HepG2 (cell line): ENCODE measurements at regions not wholly inside any gene's neighbourhood (a gene's known extent, or its start where the extent isn't known, plus 50 kb on each side); places are given as distances from the start of the nearest gene placed in this dataset.

Experiments used
- ATAC-seq: fragments of 200-7000 bp; cut with Tn5 transposase; 3 replicates; pipeline ENCODE4 v1.9.1; 2020; ENCODE audit warnings: mild to moderate bottlenecking, moderate library complexity
- BruUV-seq: library from RNA; stranded (reverse); fragments of 400-500 nt; replicated peaks from 2 replicates; lab custom pipeline; 2021; lab: Mats Ljungman, UMichigan
- CTCF ChIA-PET: fragments of 300-600 bp; formaldehyde crosslinking; extraction: SDS; loops from one replicate; lab custom pipeline; 2021; ENCODE audit warnings: low total read pairs, inconsistent platforms, low intra/inter-chr PET ratio; lab: Yijun Ruan, JAX
- POLR2A ChIA-PET: fragments of 350-600 bp; sonication (Branson Sonifier 250); formaldehyde crosslinking; loops from one replicate; lab custom pipeline; 2020; ENCODE audit warnings: antibody characterized with exemption, inconsistent platforms; lab: Yijun Ruan, JAX
- DNase-seq: peaks from one replicate; pipeline ENCODE4 v3.0.0-alpha.2; 2015; ENCODE audit warnings: low spot score
- FAIRE-seq: peaks from 3 replicates; lab custom pipeline; 2011; peaks lifted over from hg19 to GRCh38; lab: Jason Lieb, UNC
- H2AFZ ChIP-seq: one replicate; pipeline ENCODE4 v1.6.1; 2011; ENCODE audit warnings: low read length, inconsistent platforms
- H3K27ac ChIP-seq: fragments of 300-600 bp; 3 replicates; pipeline ENCODE4 v1.8.0; 2011; ENCODE audit warnings: mixed run types, mild to moderate bottlenecking, mixed read lengths, low read length, inconsistent platforms; ENCODE audit not compliant: insufficient read depth; ENCODE audit errors: extremely low read length
- H3K27me3 ChIP-seq, 2 experiments: fragments of 200-600 bp in 1 of 2; 2 replicates in 1 of 2; 3 replicates in 1 of 2; pipeline versions ENCODE4 v1.6.0 to v1.8.0; 2011; ENCODE audit warnings: low read length in 2 of 2, mild to moderate bottlenecking in 2 of 2, moderate library complexity in 2 of 2, inconsistent platforms in 1 of 2; ENCODE audit not compliant: insufficient read depth in 2 of 2, control insufficient read depth in 1 of 2
- H3K36me3 ChIP-seq, 2 experiments: fragments of 200-600 bp in 1 of 2; replicated peaks in 1 of 2; 2 replicates in 1 of 2; 3 replicates in 1 of 2; pipeline versions ENCODE4 v1.5.1 to v1.8.0; 2011; ENCODE audit warnings: low read length in 2 of 2, inconsistent platforms in 1 of 2; ENCODE audit not compliant: insufficient read depth in 2 of 2, control insufficient read depth in 1 of 2
- H3K4me1 ChIP-seq: 2 replicates; pipeline ENCODE4 v1.5.1; 2012; ENCODE audit warnings: low read length, inconsistent platforms; ENCODE audit not compliant: insufficient read depth
- H3K4me2 ChIP-seq: 2 replicates; pipeline ENCODE4 v1.6.0; 2011; ENCODE audit warnings: low read depth, low read length, inconsistent platforms
- H3K4me3 ChIP-seq, 3 experiments: fragments of 200-600 bp in 1 of 3; sonication (generic), shearing (Covaris generic) in 1 of 3; replicated peaks in 1 of 3; 2 replicates each; pipeline ENCODE4 v1.5.1; 2011 to 2016; ENCODE audit warnings: low read length in 3 of 3, inconsistent platforms in 2 of 3, low read depth in 2 of 3, mild to moderate bottlenecking in 2 of 3, control low read depth in 1 of 3, mixed read lengths in 1 of 3; ENCODE audit not compliant: insufficient read depth in 1 of 3
- H3K79me2 ChIP-seq: one replicate; pipeline ENCODE4 v1.6.1; 2011; ENCODE audit warnings: low read length, inconsistent platforms; ENCODE audit not compliant: insufficient read depth
- H3K9ac ChIP-seq: 2 replicates; pipeline ENCODE4 v1.6.0; 2011; ENCODE audit warnings: mild to moderate bottlenecking, low read depth, low read length, inconsistent platforms; ENCODE audit not compliant: insufficient read depth
- H3K9me3 ChIP-seq: 2 replicates; pipeline ENCODE4 v1.5.1; 2012; ENCODE audit warnings: mild to moderate bottlenecking, low read length
- H4K20me1 ChIP-seq: 2 replicates; pipeline ENCODE4 v1.6.0; 2011; ENCODE audit warnings: inconsistent platforms, mild to moderate bottlenecking, low read length, moderate library complexity; ENCODE audit not compliant: insufficient read depth
- BCL6 ChIP-seq: IDR thresholded peaks from 2 replicates; pipeline ENCODE4 v1.6.1; 2016; ENCODE audit warnings: missing genetic modification reagents, missing compliant biosample characterization
- CBX5 ChIP-seq: sonication (generic); formaldehyde crosslinking; IDR thresholded peaks from 2 replicates; pipeline ENCODE4 v1.4.0; 2020; ENCODE audit warnings: missing genetic modification reagents, borderline replicate concordance
- ERF ChIP-seq: IDR thresholded peaks from 2 replicates; pipeline ENCODE4 v1.6.1; 2018; ENCODE audit warnings: missing biosample characterization, missing genetic modification reagents
- MAZ ChIP-seq, 2 experiments: sonication (generic) in 1 of 2; formaldehyde crosslinking in 1 of 2; IDR thresholded peaks; 2 replicates each; pipeline versions ENCODE4 v1.5.0 to v1.6.1; 2012 to 2020; ENCODE audit warnings: low read depth in 2 of 2, mild to moderate bottlenecking in 2 of 2, borderline replicate concordance in 1 of 2, improper control_type of control experiment in 1 of 2, low read length in 1 of 2, missing genetic modification reagents in 1 of 2, moderate library complexity in 1 of 2
- MYPOP ChIP-seq: sonication (generic); formaldehyde crosslinking; IDR thresholded peaks from 2 replicates; pipeline ENCODE4 v1.8.1; 2023; ENCODE audit warnings: mild to moderate bottlenecking, moderate library complexity, missing genetic modification reagents
- XBP1 ChIP-seq: sonication (generic); formaldehyde crosslinking; IDR thresholded peaks from 2 replicates; pipeline ENCODE4 v1.5.0; 2020; ENCODE audit warnings: missing genetic modification reagents
- ZNF274 ChIP-seq: sonication (generic); formaldehyde crosslinking; IDR thresholded peaks from 2 replicates; pipeline ENCODE4 v1.5.1; 2020; ENCODE audit warnings: mild to moderate bottlenecking, missing genetic modification reagents
- ZNF33A ChIP-seq: sonication (generic); formaldehyde crosslinking; IDR thresholded peaks from 2 replicates; pipeline ENCODE4 v1.5.1; 2020; ENCODE audit warnings: missing genetic modification reagents, mild to moderate bottlenecking, moderate library complexity, borderline replicate concordance
- ZNF572 ChIP-seq: sonication (generic); formaldehyde crosslinking; IDR thresholded peaks from 2 replicates; pipeline ENCODE4 v1.5.1; 2020; ENCODE audit warnings: mild to moderate bottlenecking, missing genetic modification reagents
- ZNF580 ChIP-seq: IDR thresholded peaks from 2 replicates; pipeline ENCODE4 v1.6.1; 2016; ENCODE audit warnings: low read depth, borderline replicate concordance
- WGBS: methylation state at CpG from one replicate; pipeline ENCODE4 v1.1.6; 2017; ENCODE audit warnings: low lambda C conversion rate; 5-methylcytosine and 5-hydroxymethylcytosine counted together
- in situ Hi-C: cut with HindIII; loops from 2 replicates; pipeline ENCODE4 v1.10.0; 2017; ENCODE audit warnings: low pct_unique_long_range_greater_than_20kb; ENCODE audit not compliant: extremely low pct_ligation_motif_present
- intact Hi-C: fragments of 100-400 bp; cut with micrococcal nuclease; formaldehyde crosslinking; loops from one replicate; pipeline ENCODE4 v1.10.0; 2022; ENCODE audit not compliant: unreplicated experiment

- 25% methylated on average over 4 of the region's 4 CpGs for WGBS
- FAIRE-seq, result no peak
- TF ChIP-seq MAZ (IDR thresholded peaks at IDR 0.05; ENCODE audit: borderline replicate concordance, low read depth, low read length), result no peak
- no peak for TF ChIP-seq MAZ (CRISPR knock-in tag; IDR thresholded peaks at IDR 0.05; ENCODE audit: low read depth)
- TF ChIP-seq MYPOP, result no peak
- TF ChIP-seq ZNF580, result no peak
- TF ChIP-seq, all 625 proteins: peak for 0
- intact Hi-C loops (no loop called here), in situ Hi-C loops (no loop called here)
- no peak overlapping the region for H3K9ac ChIP-seq
- H3K27ac ChIP-seq, result no peak overlapping the region
- H3K4me2 ChIP-seq, result no peak overlapping the region
- ATAC-seq (no peak), DNase-seq (no peak)
- POLR2A ChIA-PET, result no interaction called here
- no peak overlapping the region for H2AFZ ChIP-seq
- no peak overlapping the region for H3K4me3 ChIP-seq
- CTCF ChIA-PET, result no interaction called here
- no TSS peak for BruUV-seq
- no peaks in the 10 kb centered on the region for H3K9me3 ChIP-seq
- no peaks in the 10 kb centered on the region for H3K79me2 ChIP-seq
- H3K36me3 ChIP-seq, result no peaks in the 10 kb centered on the region
- no peaks in the 10 kb centered on the region for H3K27me3 ChIP-seq
- H4K20me1 ChIP-seq, result no peaks in the 10 kb centered on the region
- H3K4me1 ChIP-seq, result no peaks in the 10 kb centered on the region
Observed at GRCh38 chr6:91352878-91353277, 766.0 kb upstream of the MAP3K7 start.

- Histone ChIP-seq H3K27me3 (no peaks in the 10 kb centered on the region), H2AFZ (no peak overlapping the region), H3K4me1 (no peaks in the 10 kb centered on the region), H3K27ac (no peak overlapping the region), H3K79me2 (no peaks in the 10 kb centered on the region), H3K9me3 (no peaks in the 10 kb centered on the region), H4K20me1 (no peaks in the 10 kb centered on the region), H3K9ac (no peak overlapping the region), H3K4me2 (no peak overlapping the region), H3K4me3 (no peak overlapping the region), H3K36me3 (no peaks in the 10 kb centered on the region)
- WGBS, result 7% methylated on average over 3 of the region's 3 CpGs
- TF ChIP-seq CBX5 (no peak), ERF (CRISPR knock-in tag) (no peak), ZNF274 (no peak), ZNF33A (no peak), XBP1 (CRISPR knock-in tag) (no peak), ZNF572 (no peak), BCL6 (CRISPR knock-in tag) (no peak)
- BruUV-seq, result no TSS peak
- DNase-seq (no peak), ATAC-seq (no peak), FAIRE-seq (no peak)
- ChIA-PET CTCF (no interaction called here), POLR2A (no interaction called here)
- in situ Hi-C loops, result no loop called here
- intact Hi-C loops, result no loop called here
Observed at GRCh38 chr6:91352321-91352720, 765.4 kb upstream of the MAP3K7 start.
